H9 (cell line): ENCODE measurements at regions not wholly inside any gene's neighbourhood (a gene's known extent, or its start where the extent isn't known, plus 50 kb on each side); places are given as distances from the start of the nearest gene placed in this dataset.

Experiments used
- DNase-seq: peaks from one replicate; pipeline ENCODE4 v3.0.0-alpha.2; 2017
- H2AFZ ChIP-seq: one replicate; pipeline ENCODE4 v1.6.1; 2013; ENCODE audit warnings: mild to moderate bottlenecking, low read length, control low read depth, moderate library complexity
- H2AK5ac ChIP-seq: 2 replicates; pipeline ENCODE4 v1.6.1; 2013; ENCODE audit warnings: low read length, control low read depth, mixed read lengths; ENCODE audit not compliant: insufficient read length
- H2BK120ac ChIP-seq: one replicate; pipeline ENCODE4 v1.6.1; 2013; ENCODE audit warnings: low read depth, mild to moderate bottlenecking, low read length, control low read depth, inconsistent platforms; ENCODE audit not compliant: poor library complexity, severe bottlenecking
- H2BK12ac ChIP-seq: 2 replicates; pipeline ENCODE4 v1.6.1; 2013; ENCODE audit warnings: low read length, control low read depth, mixed read lengths, low read depth; ENCODE audit not compliant: insufficient read length
- H2BK15ac ChIP-seq: 2 replicates; pipeline ENCODE4 v1.6.1; 2013; ENCODE audit warnings: low read depth, low read length, control low read depth
- H2BK20ac ChIP-seq: one replicate; pipeline ENCODE4 v1.6.1; 2013; ENCODE audit warnings: low read depth, mild to moderate bottlenecking, low read length, control low read depth, inconsistent platforms; ENCODE audit not compliant: poor library complexity, severe bottlenecking
- H2BK5ac ChIP-seq: 2 replicates; pipeline ENCODE4 v1.6.1; 2013; ENCODE audit warnings: low read length, control low read depth, mixed read lengths; ENCODE audit not compliant: insufficient read length
- H3K14ac ChIP-seq: 2 replicates; pipeline ENCODE4 v1.6.1; 2013; ENCODE audit warnings: low read length, control low read depth; ENCODE audit not compliant: insufficient read depth
- H3K18ac ChIP-seq: 2 replicates; pipeline ENCODE4 v1.6.1; 2013; ENCODE audit warnings: low read depth, mild to moderate bottlenecking, mixed read lengths, low read length, control low read depth; ENCODE audit not compliant: insufficient read length
- H3K23ac ChIP-seq: 2 replicates; pipeline ENCODE4 v1.6.1; 2013; ENCODE audit warnings: low read length, control low read depth, mixed read lengths, low read depth; ENCODE audit not compliant: insufficient read length
- H3K23me2 ChIP-seq: 2 replicates; pipeline ENCODE4 v1.6.1; 2013; ENCODE audit warnings: low read depth, mild to moderate bottlenecking, mixed read lengths, low read length, control low read depth; ENCODE audit not compliant: insufficient read length, poor library complexity, severe bottlenecking
- H3K27ac ChIP-seq: 2 replicates; pipeline ENCODE4 v1.5.1; 2013; ENCODE audit warnings: low read length, control low read depth, mixed read lengths, low read depth; ENCODE audit not compliant: insufficient read length
- H3K27me3 ChIP-seq: 2 replicates; pipeline ENCODE4 v1.6.1; 2013; ENCODE audit warnings: low read length, control low read depth, inconsistent platforms; ENCODE audit not compliant: insufficient read depth
- H3K4ac ChIP-seq: 2 replicates; pipeline ENCODE4 v1.6.1; 2013; ENCODE audit warnings: low read depth, mild to moderate bottlenecking, control low read depth, inconsistent platforms, low read length, moderate library complexity
- H3K4me1 ChIP-seq: 2 replicates; pipeline ENCODE4 v1.6.1; 2013; ENCODE audit warnings: low read length, control low read depth, inconsistent platforms; ENCODE audit not compliant: insufficient read depth
- H3K4me2 ChIP-seq: 2 replicates; pipeline ENCODE4 v1.6.1; 2013; ENCODE audit warnings: low read length, control low read depth, mixed read lengths; ENCODE audit not compliant: insufficient read length, insufficient read depth
- H3K56ac ChIP-seq: 2 replicates; pipeline ENCODE4 v1.6.1; 2013; ENCODE audit warnings: low read depth, mild to moderate bottlenecking, mixed read lengths, low read length, control low read depth; ENCODE audit not compliant: insufficient read length
- H3K79me1 ChIP-seq: 2 replicates; pipeline ENCODE4 v1.6.1; 2013; ENCODE audit warnings: low read depth, mild to moderate bottlenecking, moderate library complexity, low read length, control low read depth, inconsistent platforms; ENCODE audit not compliant: insufficient read depth, poor library complexity, severe bottlenecking
- H3K79me2 ChIP-seq: 2 replicates; pipeline ENCODE4 v1.6.1; 2013; ENCODE audit warnings: low read length, control low read depth, inconsistent platforms; ENCODE audit not compliant: insufficient read depth
- H3K9ac ChIP-seq: 2 replicates; pipeline ENCODE4 v1.6.1; 2013; ENCODE audit warnings: low read length, control low read depth, mixed read lengths; ENCODE audit not compliant: insufficient read length; ENCODE audit errors: extremely low read depth
- H3K9me3 ChIP-seq: one replicate; pipeline ENCODE4 v1.6.1; 2013; ENCODE audit warnings: low read depth, low read length, inconsistent platforms; ENCODE audit not compliant: control insufficient read depth
- H3T11ph ChIP-seq: one replicate; pipeline ENCODE4 v1.6.1; 2013; ENCODE audit warnings: mild to moderate bottlenecking, low read length, control low read depth, inconsistent platforms
- H4K20me1 ChIP-seq: one replicate; pipeline ENCODE4 v1.6.1; 2013; ENCODE audit not compliant: control insufficient read depth, insufficient read length, insufficient read depth
- H4K5ac ChIP-seq: 2 replicates; pipeline ENCODE4 v1.6.1; 2013; ENCODE audit warnings: low read depth, mild to moderate bottlenecking, mixed read lengths, low read length, control low read depth; ENCODE audit not compliant: insufficient read length
- H4K8ac ChIP-seq: replicated peaks from 2 replicates; pipeline ENCODE4 v1.6.1; 2013; ENCODE audit warnings: low read length, control low read depth, mixed read lengths, low read depth; ENCODE audit not compliant: insufficient read length
- H4K91ac ChIP-seq: 2 replicates; pipeline ENCODE4 v1.6.1; 2013; ENCODE audit warnings: low read depth, mild to moderate bottlenecking, moderate library complexity, mixed read lengths, low read length, control low read depth; ENCODE audit not compliant: insufficient read length
- H3K27ac Mint-ChIP-seq, 3 experiments: 2 replicates in 2 of 3; 3 replicates in 1 of 3; pipeline ENCODE4 v1.8.0; 2020 to 2021; ENCODE audit warnings: mixed read lengths in 3 of 3, mild to moderate bottlenecking in 1 of 3, moderate library complexity in 1 of 3
- H3K27me3 Mint-ChIP-seq: 2 replicates; pipeline ENCODE4 v1.8.0; 2021; ENCODE audit warnings: low read depth, mild to moderate bottlenecking, moderate library complexity, mixed read lengths
- H3K36me3 Mint-ChIP-seq, 3 experiments: 2 replicates in 2 of 3; 3 replicates in 1 of 3; pipeline ENCODE4 v1.8.0; 2020 to 2021; ENCODE audit warnings: low read depth in 3 of 3, mixed read lengths in 3 of 3; ENCODE audit not compliant: insufficient read depth in 1 of 3
- H3K4me1 Mint-ChIP-seq, 2 experiments: 2 replicates each; pipeline ENCODE4 v1.8.0; 2020; ENCODE audit warnings: mixed read lengths in 2 of 2
- H3K4me3 Mint-ChIP-seq, 2 experiments: 2 replicates in 1 of 2; 3 replicates in 1 of 2; pipeline ENCODE4 v1.8.0; 2020 to 2021; ENCODE audit warnings: mild to moderate bottlenecking in 2 of 2, mixed read lengths in 2 of 2, moderate library complexity in 1 of 2
- H3K9me3 Mint-ChIP-seq, 2 experiments: 2 replicates in 1 of 2; 3 replicates in 1 of 2; pipeline ENCODE4 v1.8.0; 2020; ENCODE audit warnings: mild to moderate bottlenecking in 2 of 2, mixed read lengths in 2 of 2, moderate library complexity in 1 of 2
- TF ChIP-seq, protein P1 (sequence below): fragments of 200-600 bp; sonication (generic); conservative IDR thresholded peaks from 3 replicates; pipeline ENCODE4 v1.8.0; 2021; ENCODE audit warnings: antibody characterized with exemption, mild to moderate bottlenecking

- Histone ChIP-seq H3K4me1 (no peaks in the 10 kb centered on the region), H3K27me3 (no peaks in the 10 kb centered on the region), H4K8ac (no peak overlapping the region), H3K9me3 (no peaks in the 10 kb centered on the region), H2BK120ac (no peak overlapping the region), H3K4me2 (no peak overlapping the region), H3K18ac (no peak overlapping the region), H2BK20ac (no peak overlapping the region), H2BK15ac (no peak overlapping the region), H3K23ac (no peak overlapping the region), H3K9ac (no peak overlapping the region), H2BK12ac (no peak overlapping the region), H3K23me2 (no peaks in the 10 kb centered on the region), H2BK5ac (no peak overlapping the region), H3K4ac (no peak overlapping the region), H4K20me1 (no peaks in the 10 kb centered on the region), H2AK5ac (no peak overlapping the region), H4K5ac (no peak overlapping the region), H3K79me2 (no peaks in the 10 kb centered on the region), H4K91ac (no peak overlapping the region), H2AFZ (no peak overlapping the region), H3K79me1 (no peaks in the 10 kb centered on the region), H3K56ac (no peak overlapping the region), H3K27ac (no peak overlapping the region), H3K14ac (no peak overlapping the region), H3T11ph (no peak overlapping the region)
- no peaks in the 10 kb centered on the region for H3K27me3 Mint-ChIP-seq
- H3K4me3 Mint-ChIP-seq, result no peak overlapping the region
- H3K27ac Mint-ChIP-seq, result no peak overlapping the region
- no peaks in the 10 kb centered on the region for H3K36me3 Mint-ChIP-seq
- no peak for DNase-seq
- TF ChIP-seq, protein P1, sequence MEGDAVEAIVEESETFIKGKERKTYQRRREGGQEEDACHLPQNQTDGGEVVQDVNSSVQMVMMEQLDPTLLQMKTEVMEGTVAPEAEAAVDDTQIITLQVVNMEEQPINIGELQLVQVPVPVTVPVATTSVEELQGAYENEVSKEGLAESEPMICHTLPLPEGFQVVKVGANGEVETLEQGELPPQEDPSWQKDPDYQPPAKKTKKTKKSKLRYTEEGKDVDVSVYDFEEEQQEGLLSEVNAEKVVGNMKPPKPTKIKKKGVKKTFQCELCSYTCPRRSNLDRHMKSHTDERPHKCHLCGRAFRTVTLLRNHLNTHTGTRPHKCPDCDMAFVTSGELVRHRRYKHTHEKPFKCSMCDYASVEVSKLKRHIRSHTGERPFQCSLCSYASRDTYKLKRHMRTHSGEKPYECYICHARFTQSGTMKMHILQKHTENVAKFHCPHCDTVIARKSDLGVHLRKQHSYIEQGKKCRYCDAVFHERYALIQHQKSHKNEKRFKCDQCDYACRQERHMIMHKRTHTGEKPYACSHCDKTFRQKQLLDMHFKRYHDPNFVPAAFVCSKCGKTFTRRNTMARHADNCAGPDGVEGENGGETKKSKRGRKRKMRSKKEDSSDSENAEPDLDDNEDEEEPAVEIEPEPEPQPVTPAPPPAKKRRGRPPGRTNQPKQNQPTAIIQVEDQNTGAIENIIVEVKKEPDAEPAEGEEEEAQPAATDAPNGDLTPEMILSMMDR, result no peak
- H3K9me3 Mint-ChIP-seq, result no peaks in the 10 kb centered on the region
- H3K4me1 Mint-ChIP-seq, result 0 out of 4 replicates have a peak, but pooled peaks cover 0 to 2% of the 10 kb centered on the region in 2 experiments
Observed at GRCh38 chr7:54342458-54342857, 199.7 kb upstream of the VSTM2A start.
